MG63 (cell line): ENCODE measurements at regions not wholly inside any gene's neighbourhood (a gene's known extent, or its start where the extent isn't known, plus 50 kb on each side); places are given as distances from the start of the nearest gene placed in this dataset.

ENCODE experiments used
- DNase-seq: peaks from one replicate; pipeline ENCODE4 v3.0.0-alpha.2; 2020
- H3K27me3 ChIP-seq: fragments of 250-450 bp; sonication (Bioruptor Pico); 2 replicates; pipeline ENCODE4 v1.5.1; 2020; ENCODE audit warnings: mild to moderate bottlenecking, moderate library complexity
- H3K36me3 ChIP-seq: fragments of 250-450 bp; sonication (Bioruptor Pico); 2 replicates; pipeline ENCODE4 v1.5.1; 2020; ENCODE audit warnings: mild to moderate bottlenecking, moderate library complexity
- H3K4me3 ChIP-seq: fragments of 250-450 bp; sonication (Bioruptor Pico); 2 replicates; pipeline ENCODE4 v1.5.1; 2020; ENCODE audit warnings: mild to moderate bottlenecking, moderate library complexity
- H3K9me3 ChIP-seq: fragments of 250-450 bp; sonication (Bioruptor Pico); 2 replicates; pipeline ENCODE4 v1.5.1; 2020; ENCODE audit warnings: mild to moderate bottlenecking, moderate library complexity

DNA sequence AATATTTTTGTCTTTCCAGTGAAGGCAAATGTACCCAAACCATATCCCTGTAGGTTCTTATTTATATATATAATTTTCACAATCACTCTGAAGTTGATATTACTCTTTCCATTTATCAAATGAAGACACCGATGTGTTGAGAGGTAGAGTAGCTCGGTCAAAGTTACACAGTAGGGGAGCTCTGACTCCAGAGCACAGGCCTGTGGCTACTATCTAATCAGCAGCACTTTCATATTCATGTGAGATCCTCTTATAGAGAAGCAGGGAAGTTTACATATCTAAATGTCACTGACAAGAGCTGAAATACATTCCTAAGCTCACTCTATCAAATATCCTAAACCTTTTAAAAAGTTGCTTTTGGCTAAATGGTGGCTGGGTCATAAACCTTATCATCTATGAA, 241.1 kb upstream of the B3GALT2 start:
- Histone ChIP-seq H3K27me3 (no peaks in the 10 kb centered on the region), H3K36me3 (no peaks in the 10 kb centered on the region), H3K4me3 (no peak overlapping the region), H3K9me3 (no peaks in the 10 kb centered on the region; the same call in 1 of the 2 replicates)
- no peak for DNase-seq

DNA sequence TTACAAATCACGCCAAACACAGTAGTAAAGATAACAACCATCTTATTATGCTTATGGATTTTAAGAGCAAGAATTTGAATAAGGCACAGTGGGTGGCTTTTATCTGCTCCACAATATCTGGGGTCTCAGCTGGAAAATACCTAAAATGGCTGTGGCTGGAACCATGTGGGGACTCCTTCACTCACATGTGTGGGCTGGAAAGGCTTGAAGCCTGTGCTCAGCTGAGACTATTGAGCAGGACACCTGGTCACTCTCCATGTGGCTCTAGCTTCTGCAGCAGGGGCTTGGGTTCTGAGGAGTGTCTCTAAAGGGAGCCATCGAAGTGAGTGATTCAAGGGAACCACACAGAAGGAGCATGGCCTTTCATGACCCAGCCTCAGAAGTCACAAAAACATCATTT, 239.6 kb upstream of the B3GALT2 start:
- no peaks in the 10 kb centered on the region for H3K36me3 ChIP-seq
- H3K4me3 ChIP-seq, result no peak overlapping the region
- no peak for DNase-seq

DNA sequence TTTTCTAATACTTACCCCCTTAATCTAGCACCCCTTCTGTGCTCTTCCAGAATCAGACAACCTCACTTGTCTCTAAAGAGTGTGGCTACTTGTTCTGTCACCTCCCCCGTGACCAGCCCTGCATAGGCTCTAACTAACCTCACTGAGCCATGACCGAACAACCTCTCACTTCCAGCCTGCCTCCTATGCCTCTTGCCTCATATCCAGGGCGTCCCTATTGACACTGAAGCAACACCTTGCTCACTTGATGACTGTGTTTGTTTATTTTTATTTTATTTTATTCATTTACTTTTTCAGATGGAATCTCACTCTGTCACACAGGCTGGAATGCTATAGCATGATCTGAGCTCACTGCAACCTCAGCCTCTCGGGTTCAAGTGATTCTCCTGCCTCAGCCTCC, 235.1 kb upstream of the B3GALT2 start:
- no peak for DNase-seq
- Histone ChIP-seq H3K9me3 (no peaks in the 10 kb centered on the region), H3K36me3 (no peaks in the 10 kb centered on the region), H3K4me3 (no peak overlapping the region), H3K27me3 (no peaks in the 10 kb centered on the region)

More for the DNA sequence above, 239.6 kb upstream of the B3GALT2 start:
- H3K9me3 ChIP-seq, result no peaks in the 10 kb centered on the region
- H3K27me3 ChIP-seq, result no peaks in the 10 kb centered on the region

DNA sequence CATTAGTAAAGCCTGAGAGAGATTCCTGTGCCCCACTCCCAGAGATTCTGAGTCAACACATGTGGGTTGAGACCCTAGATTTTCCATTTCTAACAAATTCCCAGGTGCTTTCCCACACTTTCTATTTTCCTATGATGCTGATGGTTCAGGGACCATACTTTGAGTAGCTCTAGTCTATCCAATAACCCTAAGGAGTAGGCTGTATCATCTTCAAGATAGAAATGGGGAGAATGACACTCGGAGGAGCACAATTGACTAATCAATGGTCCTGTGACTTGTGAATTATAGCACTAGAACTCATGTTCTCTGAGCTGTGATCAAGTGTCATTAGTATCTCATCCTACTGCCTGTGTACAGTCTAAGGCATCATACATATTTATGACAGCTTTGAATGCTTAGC, 232.9 kb upstream of the B3GALT2 start:
- Histone ChIP-seq H3K9me3 (no peaks in the 10 kb centered on the region), H3K27me3 (no peaks in the 10 kb centered on the region), H3K4me3 (no peak overlapping the region), H3K36me3 (no peaks in the 10 kb centered on the region)
- DNase-seq, result no peak

DNA sequence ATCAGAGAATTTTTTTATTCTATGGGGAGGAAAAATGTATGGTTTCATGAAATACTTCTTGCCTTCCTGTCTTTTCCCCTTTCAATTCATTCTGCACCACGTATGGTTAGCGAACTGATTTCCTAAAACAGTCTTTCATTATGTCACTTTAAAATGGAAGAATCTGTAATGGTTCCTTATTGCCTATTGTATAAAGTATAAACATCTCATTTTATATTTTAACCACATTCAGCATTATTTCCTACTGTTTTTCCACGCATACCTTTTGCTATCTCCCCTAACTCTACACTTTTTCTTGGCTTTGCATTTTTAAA, 232.3 kb upstream of the B3GALT2 start:
- H3K9me3 ChIP-seq, result no peaks in the 10 kb centered on the region
- peak overlapping the region; percentile 44 for H3K4me3 ChIP-seq
- H3K27me3 ChIP-seq, result no peaks in the 10 kb centered on the region
- no peak for DNase-seq
- H3K36me3 ChIP-seq, result no peaks in the 10 kb centered on the region

DNA sequence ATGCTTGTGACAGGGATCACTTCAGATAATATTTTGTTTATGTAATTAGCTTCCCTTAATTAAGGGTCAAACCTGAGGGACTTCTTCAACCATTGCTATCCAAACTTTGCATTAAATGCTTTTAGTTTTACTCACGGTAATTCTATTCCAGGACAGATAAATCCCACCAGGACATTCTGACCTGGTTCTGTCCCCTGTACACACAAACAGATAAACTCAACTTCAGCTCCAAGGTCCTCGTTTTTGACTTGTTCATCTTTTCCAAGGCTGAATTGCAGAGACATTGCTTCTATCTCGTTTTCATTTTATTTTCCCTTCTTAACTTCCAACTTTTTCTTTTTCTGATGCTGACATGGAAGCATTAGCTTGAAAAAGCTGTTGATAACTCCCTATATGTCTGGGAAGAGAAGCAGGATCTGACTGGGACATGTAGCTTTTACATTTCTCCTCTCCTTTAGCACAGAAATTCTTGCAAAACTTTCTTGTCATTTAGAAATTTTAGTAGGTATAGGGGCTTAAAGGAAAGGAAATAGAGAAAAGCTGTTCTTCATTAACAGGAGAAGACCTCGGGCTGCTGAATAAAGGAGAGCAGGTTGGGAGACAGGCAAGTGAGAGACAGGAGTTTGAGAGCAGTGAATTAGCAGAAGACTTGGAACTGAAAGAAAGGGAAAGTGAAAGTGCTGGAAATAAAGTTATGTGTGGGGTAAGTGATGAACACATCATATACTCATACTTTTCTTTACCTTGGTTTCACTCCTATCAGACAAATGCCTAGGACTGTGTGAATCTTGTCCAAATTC, 231.7 kb upstream of the B3GALT2 start:
- peak overlapping the region; percentile 44 for H3K4me3 ChIP-seq
- no peaks in the 10 kb centered on the region for H3K27me3 ChIP-seq
- no peak for DNase-seq
- H3K9me3 ChIP-seq, result no peaks in the 10 kb centered on the region
- no peaks in the 10 kb centered on the region for H3K36me3 ChIP-seq

DNA sequence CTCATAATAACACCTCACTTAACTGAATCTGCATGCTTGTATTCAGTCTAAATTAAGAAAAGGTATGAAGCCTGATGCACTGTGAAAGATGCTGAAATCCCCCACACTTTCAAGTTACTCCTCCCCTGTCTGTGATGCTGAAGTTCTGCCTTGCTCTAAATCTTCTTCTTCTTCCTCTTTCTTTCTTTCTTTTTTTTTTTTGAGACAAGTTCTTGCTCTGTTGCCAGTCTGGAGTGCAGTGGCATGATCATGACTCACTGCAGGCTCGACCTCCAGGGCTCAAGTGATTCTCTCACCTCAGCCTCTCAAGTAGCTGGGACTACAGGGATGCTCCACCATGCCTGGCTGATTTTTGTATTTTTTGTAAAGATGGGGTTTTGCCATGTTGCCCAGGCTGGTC, 231.0 kb upstream of the B3GALT2 start:
- Histone ChIP-seq H3K36me3 (no peaks in the 10 kb centered on the region), H3K27me3 (no peaks in the 10 kb centered on the region), H3K4me3 (no peak overlapping the region), H3K9me3 (no peaks in the 10 kb centered on the region)
- DNase-seq, result peak; percentile 37

DNA sequence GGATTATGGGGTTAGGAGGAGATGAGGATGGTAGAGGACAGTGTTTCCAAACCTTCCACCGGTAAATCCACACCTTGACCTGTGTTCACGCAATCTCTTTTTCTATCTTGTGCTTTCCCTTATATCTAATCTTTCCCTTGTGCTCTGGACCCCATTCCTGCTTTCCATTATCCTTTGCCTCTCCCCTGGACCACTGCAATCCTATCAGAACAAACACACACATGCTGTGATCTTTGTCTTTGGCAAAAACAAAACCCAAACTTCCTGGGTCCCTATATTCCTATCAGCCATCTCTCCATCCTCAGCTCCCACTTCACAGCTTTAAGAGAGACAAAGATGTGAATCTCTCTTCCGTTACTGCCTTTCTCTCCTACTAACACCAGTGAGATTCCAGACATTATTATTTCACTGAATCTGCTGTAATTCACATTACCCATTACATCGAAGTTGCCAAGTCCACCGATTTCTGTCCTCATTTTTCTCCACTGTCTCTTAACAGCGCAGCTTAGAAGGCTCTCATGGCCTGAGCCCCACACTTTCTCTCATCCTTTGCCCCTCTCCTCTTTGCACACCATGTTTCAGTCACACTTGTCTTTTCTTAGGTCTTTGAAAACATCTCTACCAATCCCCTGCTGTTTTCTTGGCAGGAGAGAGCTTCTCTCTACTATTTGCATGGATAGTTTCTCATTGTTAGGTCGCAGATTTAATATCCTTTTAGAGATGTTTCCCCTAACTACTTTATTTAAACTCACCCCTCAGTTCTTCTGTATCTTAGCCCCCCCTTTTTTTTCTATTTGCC, 230.0 kb upstream of the B3GALT2 start:
- no peak for DNase-seq
- no peaks in the 10 kb centered on the region for H3K36me3 ChIP-seq
- H3K4me3 ChIP-seq, result no peak overlapping the region
- H3K9me3 ChIP-seq, result no peaks in the 10 kb centered on the region
- no peaks in the 10 kb centered on the region for H3K27me3 ChIP-seq

DNA sequence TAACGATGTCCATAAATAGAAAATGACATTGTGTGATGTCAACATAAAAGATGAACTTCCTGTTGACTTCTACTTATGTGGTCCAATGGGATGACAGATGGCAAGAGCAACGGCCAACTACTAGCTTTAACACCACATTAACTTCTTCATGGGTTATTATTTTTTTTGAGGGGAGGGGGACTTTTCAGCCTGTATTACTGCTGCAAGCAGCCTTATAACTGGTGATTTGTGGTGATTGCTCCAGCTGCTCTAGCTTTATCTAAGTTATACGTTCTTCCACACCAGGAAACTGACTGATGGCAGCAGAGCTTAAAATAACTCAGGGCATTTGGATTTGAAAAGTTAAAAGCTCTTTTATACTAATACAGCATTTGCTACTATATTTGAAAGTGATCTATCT, 228.8 kb upstream of the B3GALT2 start:
- no peaks in the 10 kb centered on the region for H3K36me3 ChIP-seq
- H3K4me3 ChIP-seq, result no peak overlapping the region
- no peak for DNase-seq

DNA sequence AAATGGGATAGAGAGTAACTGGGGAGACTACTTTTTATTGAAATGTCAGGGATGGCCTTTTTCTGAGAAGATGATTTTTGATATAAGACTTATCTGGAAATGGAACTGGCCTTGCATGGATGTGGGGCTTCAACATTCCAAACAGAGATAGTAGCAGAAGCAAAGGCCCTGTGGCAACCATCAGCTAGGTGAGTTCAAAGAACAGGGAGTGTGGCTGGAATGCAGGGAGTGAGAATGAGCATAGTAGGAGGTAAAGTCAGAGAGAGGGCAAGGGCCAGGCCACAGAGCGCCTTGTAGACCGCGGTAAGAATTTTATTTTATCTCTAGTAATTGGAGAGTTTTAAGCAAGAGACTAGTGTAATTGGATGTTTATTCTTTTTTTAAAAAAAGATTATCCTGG, 227.0 kb upstream of the B3GALT2 start:
- H3K9me3 ChIP-seq, result no peaks in the 10 kb centered on the region
- DNase-seq, result no peak
- no peaks in the 10 kb centered on the region for H3K27me3 ChIP-seq
- H3K4me3 ChIP-seq, result no peak overlapping the region
- H3K36me3 ChIP-seq, result no peaks in the 10 kb centered on the region

More for the DNA sequence above, 228.8 kb upstream of the B3GALT2 start:
- Histone ChIP-seq H3K27me3 (no peaks in the 10 kb centered on the region), H3K9me3 (no peaks in the 10 kb centered on the region)

DNA sequence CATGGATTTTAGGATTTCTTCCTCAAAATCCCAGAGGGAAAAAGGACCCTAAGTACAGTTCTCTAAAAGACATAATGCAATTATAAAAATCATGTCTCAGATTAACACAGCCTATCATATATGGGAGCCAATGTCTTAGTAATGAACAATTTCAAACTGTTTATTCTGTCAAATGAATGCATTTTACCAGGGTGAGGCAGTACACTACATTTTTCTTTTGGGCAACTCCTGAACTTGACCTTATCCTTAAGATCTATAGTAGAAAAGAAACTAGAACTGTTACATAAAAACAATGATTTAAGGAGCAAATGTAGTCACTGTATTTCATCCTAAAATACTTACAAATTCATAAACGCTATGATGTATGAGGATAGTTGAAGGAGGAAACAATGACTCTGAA, 226.3 kb upstream of the B3GALT2 start:
- Histone ChIP-seq H3K27me3 (no peaks in the 10 kb centered on the region), H3K9me3 (no peaks in the 10 kb centered on the region), H3K36me3 (no peaks in the 10 kb centered on the region), H3K4me3 (no peak overlapping the region)
- DNase-seq, result no peak

DNA sequence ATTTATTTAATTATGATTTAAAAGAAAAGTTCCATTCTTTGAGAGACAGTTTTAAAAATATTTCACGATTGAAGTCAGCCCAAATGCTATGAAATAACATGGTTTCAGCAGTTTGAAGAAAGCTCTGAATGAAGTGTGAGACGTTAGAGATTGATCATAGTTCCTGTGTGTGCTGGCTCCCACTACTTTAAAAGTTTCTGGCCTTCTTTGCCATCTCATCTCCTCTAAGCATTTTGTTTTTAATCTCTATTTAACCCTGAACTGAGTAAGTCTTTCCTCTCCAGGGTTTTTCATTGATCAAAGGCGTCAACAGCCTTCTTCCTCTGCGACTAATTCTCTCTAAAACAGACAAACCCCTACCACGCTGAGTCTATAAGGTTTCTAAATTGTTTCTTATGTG, 225.3 kb upstream of the B3GALT2 start:
- no peaks in the 10 kb centered on the region for H3K27me3 ChIP-seq
- no peaks in the 10 kb centered on the region for H3K9me3 ChIP-seq
- no peaks in the 10 kb centered on the region for H3K36me3 ChIP-seq
- no peak for DNase-seq
- H3K4me3 ChIP-seq, result no peak overlapping the region

DNA sequence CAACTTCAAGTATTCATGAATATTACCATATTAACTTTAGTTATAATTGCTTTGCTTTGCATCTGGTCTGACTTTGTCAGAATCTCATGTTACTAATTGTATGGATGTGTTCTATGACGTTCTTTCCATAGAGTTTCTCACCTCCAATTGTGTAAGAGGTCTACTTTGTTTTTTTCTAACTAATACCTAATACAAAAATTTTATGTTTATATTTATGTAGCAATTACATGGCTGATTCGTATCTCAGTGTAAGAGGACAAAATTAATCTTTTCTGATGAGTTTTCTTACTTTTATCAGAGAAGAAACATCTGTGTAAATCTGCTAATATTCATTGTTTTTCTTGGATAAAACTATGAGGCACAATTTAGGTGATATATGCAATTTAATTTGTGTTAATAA, 224.8 kb upstream of the B3GALT2 start:
- Histone ChIP-seq H3K9me3 (no peaks in the 10 kb centered on the region), H3K36me3 (no peaks in the 10 kb centered on the region), H3K27me3 (no peaks in the 10 kb centered on the region), H3K4me3 (no peak overlapping the region)
- DNase-seq, result no peak

DNA sequence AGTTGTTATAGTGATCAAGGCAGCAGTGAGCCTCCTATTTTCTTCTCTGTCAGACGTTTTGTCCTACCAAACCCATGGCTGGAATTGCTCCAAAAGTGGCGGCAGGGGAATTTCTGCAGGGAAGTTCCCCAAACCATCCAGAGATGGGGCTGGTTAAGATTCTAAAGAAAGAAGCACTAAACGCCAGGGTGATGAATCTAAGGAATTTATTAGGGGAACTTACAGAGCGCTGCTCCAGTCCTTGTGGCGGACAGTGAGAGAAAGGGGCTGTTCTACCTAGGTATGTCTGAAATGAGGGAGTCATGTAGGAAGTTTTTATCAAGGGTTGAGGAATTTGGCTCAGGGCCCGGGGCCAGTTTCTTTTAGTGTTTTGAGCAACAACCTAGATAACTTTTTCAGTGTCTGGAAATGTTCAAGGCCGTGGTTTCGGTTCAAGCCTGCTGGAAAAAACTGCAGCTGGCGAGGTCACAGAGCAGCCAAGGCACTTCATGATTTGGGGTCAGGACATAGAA, 222.4 kb upstream of the B3GALT2 start:
- no peaks in the 10 kb centered on the region for H3K9me3 ChIP-seq
- H3K27me3 ChIP-seq, result no peaks in the 10 kb centered on the region
- H3K36me3 ChIP-seq, result no peaks in the 10 kb centered on the region
- no peak overlapping the region for H3K4me3 ChIP-seq
- DNase-seq, result peak; percentile 7

DNA sequence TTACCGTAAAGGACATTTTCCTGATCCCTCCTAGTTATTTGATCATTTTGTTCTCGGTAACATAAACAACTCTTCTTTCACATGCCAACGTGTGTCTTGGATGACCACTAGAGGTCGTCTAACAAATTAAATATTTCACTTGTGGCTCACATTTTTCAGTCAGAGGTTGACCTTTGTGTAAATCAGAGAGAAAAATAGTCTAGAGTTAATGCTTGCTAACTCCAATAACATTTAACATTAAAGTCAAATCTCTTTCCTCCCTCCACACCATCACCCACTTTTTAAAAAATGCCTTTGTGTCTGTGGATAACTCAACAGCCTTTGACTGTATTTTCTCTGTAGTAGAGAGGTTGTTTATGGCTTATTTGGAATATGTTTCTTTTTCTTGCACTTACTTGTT, 220.5 kb upstream of the B3GALT2 start:
- Histone ChIP-seq H3K4me3 (no peak overlapping the region), H3K27me3 (no peaks in the 10 kb centered on the region), H3K9me3 (no peaks in the 10 kb centered on the region), H3K36me3 (no peaks in the 10 kb centered on the region)
- DNase-seq, result no peak

DNA sequence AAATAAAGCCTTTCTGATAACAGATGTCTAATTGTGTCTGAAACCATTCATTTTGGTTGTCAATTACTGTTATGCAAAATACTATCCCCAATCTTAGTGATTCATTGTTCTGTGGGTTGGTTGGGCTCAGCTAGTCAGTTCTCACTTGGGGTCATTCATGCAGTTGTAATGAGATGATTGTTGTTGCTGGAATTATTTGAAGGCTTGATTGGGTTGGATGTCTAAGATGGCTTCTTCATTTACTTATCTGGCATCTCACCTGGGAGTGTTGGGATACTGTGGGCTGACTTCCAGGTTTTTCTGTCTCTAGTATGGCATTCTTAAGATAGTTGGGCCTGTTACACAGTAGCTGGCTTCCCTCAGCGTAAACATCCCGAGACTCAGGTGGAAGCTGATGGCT, 217.8 kb upstream of the B3GALT2 start:
- no peaks in the 10 kb centered on the region for H3K9me3 ChIP-seq
- no peaks in the 10 kb centered on the region for H3K27me3 ChIP-seq
- DNase-seq, result no peak
- no peaks in the 10 kb centered on the region for H3K36me3 ChIP-seq
- no peak overlapping the region for H3K4me3 ChIP-seq

DNA sequence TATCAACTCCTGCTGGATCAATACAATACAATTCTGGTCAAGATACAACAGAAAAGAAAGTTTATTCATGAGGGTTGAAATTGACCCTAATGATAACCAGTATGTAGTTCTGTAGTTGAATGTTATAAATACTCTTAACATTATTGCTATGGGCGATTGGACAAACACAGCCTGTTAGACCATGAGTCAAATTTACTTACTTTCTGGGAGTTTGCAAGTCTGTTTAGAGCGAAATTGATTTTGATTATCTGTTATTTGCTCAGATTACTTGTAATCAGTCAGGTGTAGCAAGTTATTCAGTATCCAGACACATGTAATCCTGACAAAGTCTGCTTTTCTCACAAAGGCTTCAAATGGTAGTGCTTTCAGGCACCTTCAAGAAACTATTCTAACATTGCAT, 216.6 kb upstream of the B3GALT2 start:
- Histone ChIP-seq H3K36me3 (no peaks in the 10 kb centered on the region), H3K27me3 (no peaks in the 10 kb centered on the region)

DNA sequence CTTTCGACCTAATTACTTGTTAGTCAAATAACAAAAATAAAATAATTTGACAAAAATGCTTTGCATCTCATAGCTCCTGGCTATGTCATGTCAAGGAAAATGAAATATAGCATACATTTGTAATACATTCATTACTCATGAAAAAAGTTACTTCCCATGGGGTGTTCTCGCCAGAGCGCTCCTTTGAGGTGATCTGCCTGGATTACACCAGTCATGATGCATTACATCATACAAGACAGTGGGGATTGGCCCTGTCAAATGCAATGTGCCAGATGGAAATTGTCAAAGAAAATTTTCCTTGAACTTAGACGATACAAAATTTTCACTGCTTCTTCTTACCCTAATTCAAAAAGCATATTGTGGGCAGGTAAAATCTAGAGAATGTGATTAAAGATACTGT, 215.6 kb upstream of the B3GALT2 start:
- H3K36me3 ChIP-seq, result no peaks in the 10 kb centered on the region
- no peaks in the 10 kb centered on the region for H3K9me3 ChIP-seq
- H3K27me3 ChIP-seq, result no peaks in the 10 kb centered on the region
- no peak overlapping the region for H3K4me3 ChIP-seq
- DNase-seq, result no peak

More for the DNA sequence above, 216.6 kb upstream of the B3GALT2 start:
- DNase-seq, result no peak
- no peak overlapping the region for H3K4me3 ChIP-seq
- no peaks in the 10 kb centered on the region for H3K9me3 ChIP-seq
